ENCODE measurements at regions not wholly inside any gene's neighbourhood (a gene's known extent, or its start where the extent isn't known, plus 50 kb on each side); places are given as distances from the start of the nearest gene placed in this dataset.

DNA sequence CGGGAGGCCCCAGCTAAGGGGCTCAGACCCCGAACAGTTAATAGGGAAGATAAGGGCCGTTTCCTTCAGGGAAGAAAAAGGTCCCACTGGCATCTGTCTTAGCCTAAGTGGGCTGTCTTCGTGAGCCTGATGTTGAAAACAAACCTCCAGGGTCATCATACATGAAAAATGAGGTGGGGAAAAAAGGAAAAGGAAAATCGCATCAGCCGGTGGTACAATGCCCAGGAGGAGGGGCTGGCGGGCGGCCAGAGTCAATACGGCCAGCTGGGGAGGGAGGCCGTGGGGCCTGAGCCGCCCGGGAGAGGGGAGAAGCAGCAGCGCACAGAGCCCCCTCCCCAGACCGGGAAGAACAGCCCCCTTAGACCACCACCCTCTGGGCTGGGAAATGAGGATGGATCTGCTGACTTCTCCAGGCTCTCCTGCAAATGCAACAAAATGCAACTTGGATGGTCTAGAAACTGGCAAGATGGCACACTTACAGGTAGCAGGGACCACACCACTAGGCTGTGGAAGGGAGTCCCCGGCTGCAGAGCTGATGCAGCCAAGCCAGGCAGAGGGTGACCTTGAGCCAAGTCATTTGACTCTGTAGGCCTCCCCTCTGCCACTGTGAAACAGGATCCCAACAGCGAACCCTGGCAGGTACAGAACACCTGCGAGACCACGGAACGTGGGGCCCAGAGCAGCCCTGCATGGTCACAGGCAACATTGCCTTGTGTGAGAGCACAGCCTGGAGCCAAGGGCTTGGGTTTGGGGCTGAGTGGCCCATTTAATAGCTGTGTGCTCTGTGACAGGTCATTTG lies 448.5 kb downstream of the SOX9 start:
- TF ChIP-seq, protein P1, sequence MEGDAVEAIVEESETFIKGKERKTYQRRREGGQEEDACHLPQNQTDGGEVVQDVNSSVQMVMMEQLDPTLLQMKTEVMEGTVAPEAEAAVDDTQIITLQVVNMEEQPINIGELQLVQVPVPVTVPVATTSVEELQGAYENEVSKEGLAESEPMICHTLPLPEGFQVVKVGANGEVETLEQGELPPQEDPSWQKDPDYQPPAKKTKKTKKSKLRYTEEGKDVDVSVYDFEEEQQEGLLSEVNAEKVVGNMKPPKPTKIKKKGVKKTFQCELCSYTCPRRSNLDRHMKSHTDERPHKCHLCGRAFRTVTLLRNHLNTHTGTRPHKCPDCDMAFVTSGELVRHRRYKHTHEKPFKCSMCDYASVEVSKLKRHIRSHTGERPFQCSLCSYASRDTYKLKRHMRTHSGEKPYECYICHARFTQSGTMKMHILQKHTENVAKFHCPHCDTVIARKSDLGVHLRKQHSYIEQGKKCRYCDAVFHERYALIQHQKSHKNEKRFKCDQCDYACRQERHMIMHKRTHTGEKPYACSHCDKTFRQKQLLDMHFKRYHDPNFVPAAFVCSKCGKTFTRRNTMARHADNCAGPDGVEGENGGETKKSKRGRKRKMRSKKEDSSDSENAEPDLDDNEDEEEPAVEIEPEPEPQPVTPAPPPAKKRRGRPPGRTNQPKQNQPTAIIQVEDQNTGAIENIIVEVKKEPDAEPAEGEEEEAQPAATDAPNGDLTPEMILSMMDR (IDR thresholded peaks at IDR 0.05; ENCODE audit: low read depth, low read length, missing input control) = no peak
- TF ChIP-seq TAF1 (conservative IDR thresholded peaks at IDR 0.05) = no peak
- TF ChIP-seq EGR1 (IDR thresholded peaks at IDR 0.05; ENCODE audit: low read depth in 2 of 2) = no peak
- TF ChIP-seq, protein P2, sequence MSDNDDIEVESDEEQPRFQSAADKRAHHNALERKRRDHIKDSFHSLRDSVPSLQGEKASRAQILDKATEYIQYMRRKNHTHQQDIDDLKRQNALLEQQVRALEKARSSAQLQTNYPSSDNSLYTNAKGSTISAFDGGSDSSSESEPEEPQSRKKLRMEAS (IDR thresholded peaks at IDR 0.05) = no peak
- TF ChIP-seq, protein P3, sequence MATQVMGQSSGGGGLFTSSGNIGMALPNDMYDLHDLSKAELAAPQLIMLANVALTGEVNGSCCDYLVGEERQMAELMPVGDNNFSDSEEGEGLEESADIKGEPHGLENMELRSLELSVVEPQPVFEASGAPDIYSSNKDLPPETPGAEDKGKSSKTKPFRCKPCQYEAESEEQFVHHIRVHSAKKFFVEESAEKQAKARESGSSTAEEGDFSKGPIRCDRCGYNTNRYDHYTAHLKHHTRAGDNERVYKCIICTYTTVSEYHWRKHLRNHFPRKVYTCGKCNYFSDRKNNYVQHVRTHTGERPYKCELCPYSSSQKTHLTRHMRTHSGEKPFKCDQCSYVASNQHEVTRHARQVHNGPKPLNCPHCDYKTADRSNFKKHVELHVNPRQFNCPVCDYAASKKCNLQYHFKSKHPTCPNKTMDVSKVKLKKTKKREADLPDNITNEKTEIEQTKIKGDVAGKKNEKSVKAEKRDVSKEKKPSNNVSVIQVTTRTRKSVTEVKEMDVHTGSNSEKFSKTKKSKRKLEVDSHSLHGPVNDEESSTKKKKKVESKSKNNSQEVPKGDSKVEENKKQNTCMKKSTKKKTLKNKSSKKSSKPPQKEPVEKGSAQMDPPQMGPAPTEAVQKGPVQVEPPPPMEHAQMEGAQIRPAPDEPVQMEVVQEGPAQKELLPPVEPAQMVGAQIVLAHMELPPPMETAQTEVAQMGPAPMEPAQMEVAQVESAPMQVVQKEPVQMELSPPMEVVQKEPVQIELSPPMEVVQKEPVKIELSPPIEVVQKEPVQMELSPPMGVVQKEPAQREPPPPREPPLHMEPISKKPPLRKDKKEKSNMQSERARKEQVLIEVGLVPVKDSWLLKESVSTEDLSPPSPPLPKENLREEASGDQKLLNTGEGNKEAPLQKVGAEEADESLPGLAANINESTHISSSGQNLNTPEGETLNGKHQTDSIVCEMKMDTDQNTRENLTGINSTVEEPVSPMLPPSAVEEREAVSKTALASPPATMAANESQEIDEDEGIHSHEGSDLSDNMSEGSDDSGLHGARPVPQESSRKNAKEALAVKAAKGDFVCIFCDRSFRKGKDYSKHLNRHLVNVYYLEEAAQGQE (IDR thresholded peaks at IDR 0.05) = no peak
- no peak for TF ChIP-seq YY1 (IDR thresholded peaks at IDR 0.05)
- TF ChIP-seq, protein P4, sequence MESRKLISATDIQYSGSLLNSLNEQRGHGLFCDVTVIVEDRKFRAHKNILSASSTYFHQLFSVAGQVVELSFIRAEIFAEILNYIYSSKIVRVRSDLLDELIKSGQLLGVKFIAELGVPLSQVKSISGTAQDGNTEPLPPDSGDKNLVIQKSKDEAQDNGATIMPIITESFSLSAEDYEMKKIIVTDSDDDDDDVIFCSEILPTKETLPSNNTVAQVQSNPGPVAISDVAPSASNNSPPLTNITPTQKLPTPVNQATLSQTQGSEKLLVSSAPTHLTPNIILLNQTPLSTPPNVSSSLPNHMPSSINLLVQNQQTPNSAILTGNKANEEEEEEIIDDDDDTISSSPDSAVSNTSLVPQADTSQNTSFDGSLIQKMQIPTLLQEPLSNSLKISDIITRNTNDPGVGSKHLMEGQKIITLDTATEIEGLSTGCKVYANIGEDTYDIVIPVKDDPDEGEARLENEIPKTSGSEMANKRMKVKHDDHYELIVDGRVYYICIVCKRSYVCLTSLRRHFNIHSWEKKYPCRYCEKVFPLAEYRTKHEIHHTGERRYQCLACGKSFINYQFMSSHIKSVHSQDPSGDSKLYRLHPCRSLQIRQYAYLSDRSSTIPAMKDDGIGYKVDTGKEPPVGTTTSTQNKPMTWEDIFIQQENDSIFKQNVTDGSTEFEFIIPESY (IDR thresholded peaks at IDR 0.05) = no peak
- TF ChIP-seq JUND (IDR thresholded peaks at IDR 0.05) = no peak
- TF ChIP-seq RXRA (IDR thresholded peaks at IDR 0.05) = no peak
- no peak for TF ChIP-seq HNF4A (conservative IDR thresholded peaks at IDR 0.05)
- no peak for TF ChIP-seq HNF4G (IDR thresholded peaks at IDR 0.05)
- TF ChIP-seq RAD21 (IDR thresholded peaks at IDR 0.05) = no peak

All from liver (tissue), 3 donors.